Aorta (tissue), 5 donors: ENCODE measurements at regions not wholly inside any gene's neighbourhood (a gene's known extent, or its start where the extent isn't known, plus 50 kb on each side); places are given as distances from the start of the nearest gene placed in this dataset.

Experiments used
- ATAC-seq: fragments of 200-7000 bp; cut with Tn5 transposase; one replicate; pipeline ENCODE4 v1.9.1; 2022; ENCODE audit warnings: moderate library complexity; ENCODE audit not compliant: low FRiP score
- DNase-seq, 2 donors: peaks; one replicate each; pipeline ENCODE4 v3.0.0-alpha.2; 2020
- H3K27ac ChIP-seq, 2 donors: one replicate each; pipeline ENCODE4 v1.5.1; 2013; ENCODE audit warnings: low read length in 2 of 2, mild to moderate bottlenecking in 2 of 2, moderate library complexity in 2 of 2, control low read depth in 1 of 2, inconsistent platforms in 1 of 2, low read depth in 1 of 2
- H3K27me3 ChIP-seq, 2 donors: one replicate each; pipeline ENCODE4 v1.6.1; 2013; ENCODE audit warnings: control low read depth in 1 of 2, low read length in 1 of 2, mild to moderate bottlenecking in 1 of 2, moderate library complexity in 1 of 2; ENCODE audit not compliant: insufficient read depth in 2 of 2, control insufficient read depth in 1 of 2
- H3K36me3 ChIP-seq, 2 donors: one replicate each; pipeline ENCODE4 v1.6.1; 2013; ENCODE audit warnings: control low read depth in 1 of 2, low read length in 1 of 2, mild to moderate bottlenecking in 1 of 2; ENCODE audit not compliant: insufficient read depth in 2 of 2, control insufficient read depth in 1 of 2
- H3K4me1 ChIP-seq, 2 donors: one replicate each; pipeline ENCODE4 v1.6.1; 2013; ENCODE audit warnings: low read length in 2 of 2, control low read depth in 1 of 2, mild to moderate bottlenecking in 1 of 2, moderate library complexity in 1 of 2; ENCODE audit not compliant: insufficient read depth in 2 of 2, control insufficient read depth in 1 of 2
- H3K4me3 ChIP-seq, 2 donors: one replicate each; pipeline ENCODE4 v1.5.1; 2013; ENCODE audit warnings: low read length in 2 of 2, control low read depth in 1 of 2, mild to moderate bottlenecking in 1 of 2
- H3K9me3 ChIP-seq: one replicate; pipeline ENCODE4 v1.6.1; 2013; ENCODE audit warnings: mild to moderate bottlenecking, low read length; ENCODE audit not compliant: control insufficient read depth
- WGBS, 2 donors: extraction: QIAGEN DNeasy Blood & Tissue Kit; methylation state at CpG; one replicate each; pipeline ENCODE4 v1.1.7; 2013; 5-methylcytosine and 5-hydroxymethylcytosine counted together
- intact Hi-C, 2 donors: fragments of 100-400 bp; cut with DNase I; formaldehyde crosslinking; loops; one replicate each; pipeline versions ENCODE4 v1.14.2 to v1.15.0; 2022
- donor health status: healthy with polysubstance abuse.
- donor health status: Bipolar disorder and iron deficiency.
- donor health status: DM: no; HTN: no; CAD: no.
- donor health status: DM: no; HTN: no; CAD: no.
- donor health status: DM: yes; HTN: yes; CAD: no.

- Histone ChIP-seq H3K36me3 (no peaks in the 10 kb centered on the region), H3K27ac (no peak overlapping the region), H3K4me3 (no peak overlapping the region), H3K27me3 (no peaks in the 10 kb centered on the region), H3K4me1 (no peaks in the 10 kb centered on the region), H3K9me3 (no peaks in the 10 kb centered on the region)
- intact Hi-C loops, result no loop called here
- 97 to 98% methylated on average over 1 of the region's 1 CpG for WGBS, 2 donors
- ATAC-seq, result no peak
- DNase-seq, result no peak
Measured at GRCh38 chr4:134364928-134365327, 163.3 kb upstream of the PABPC4L start.

DNA sequence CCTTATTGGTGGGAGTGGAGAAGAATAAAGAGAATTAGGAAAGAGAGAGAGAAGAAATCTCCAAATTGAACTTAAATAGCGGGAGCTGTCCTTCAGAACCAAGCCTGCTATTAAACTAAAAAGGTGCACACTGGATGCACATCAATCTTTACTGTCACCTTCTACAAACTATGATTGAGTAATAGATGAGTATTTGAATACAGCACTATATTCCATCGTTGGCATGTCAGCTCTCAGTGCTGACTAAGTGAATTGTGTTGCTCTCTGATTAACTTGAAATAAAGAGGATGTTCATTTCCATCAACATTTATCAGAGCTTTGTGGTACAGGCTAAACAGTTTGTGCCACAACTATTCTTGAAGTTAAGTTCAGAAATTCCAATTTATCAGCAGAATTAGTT, 143.7 kb upstream of the PABPC4L start:
- no peaks in the 10 kb centered on the region for H3K4me1 ChIP-seq
- DNase-seq, result no peak
- no peak overlapping the region for H3K4me3 ChIP-seq
- H3K9me3 ChIP-seq, result no peaks in the 10 kb centered on the region
- 64 to 72% methylated on average over 2 of the region's 2 CpGs for WGBS, 2 donors
- H3K36me3 ChIP-seq, result no peaks in the 10 kb centered on the region
- H3K27me3 ChIP-seq, result no peaks in the 10 kb centered on the region
- no peak for ATAC-seq
- intact Hi-C loops, result no loop called here
- no peak overlapping the region for H3K27ac ChIP-seq

- DNase-seq (no peak), ATAC-seq (no peak)
- H3K9me3 ChIP-seq, result no peaks in the 10 kb centered on the region
- H3K36me3 ChIP-seq, result no peaks in the 10 kb centered on the region
- no peak overlapping the region for H3K4me3 ChIP-seq
- WGBS, 2 donors, result 90 to 93% methylated on average over 4 to 5 of the region's 5 CpGs
- intact Hi-C loops, result no loop called here
- H3K27ac ChIP-seq, result no peak overlapping the region
- H3K4me1 ChIP-seq, result no peaks in the 10 kb centered on the region
- H3K27me3 ChIP-seq, result no peaks in the 10 kb centered on the region
Measured at GRCh38 chr4:134343656-134344055, 142.1 kb upstream of the PABPC4L start.

GRCh38 chr4:134343081-134343480, 141.5 kb upstream of the PABPC4L start:
- Histone ChIP-seq H3K36me3 (no peaks in the 10 kb centered on the region), H3K4me1 (no peaks in the 10 kb centered on the region), H3K9me3 (no peaks in the 10 kb centered on the region), H3K27ac (no peak overlapping the region), H3K27me3 (no peaks in the 10 kb centered on the region), H3K4me3 (no peak overlapping the region)
- no peak for ATAC-seq
- no peak for DNase-seq
- WGBS, 2 donors, result 32 to 52% methylated on average over 2 of the region's 2 CpGs
- intact Hi-C loops, result no loop called here

GRCh38 chr4:134337574-134337973, 136.0 kb upstream of the PABPC4L start:
- Histone ChIP-seq H3K36me3 (no peaks in the 10 kb centered on the region), H3K9me3 (no peaks in the 10 kb centered on the region), H3K4me3 (no peak overlapping the region), H3K27ac (no peak overlapping the region), H3K4me1 (peaks cover 0 to 1% of the 10 kb centered on the region in 2 donors), H3K27me3 (no peaks in the 10 kb centered on the region)
- no peak for DNase-seq
- 0 to 4% methylated on average over 1 of the region's 1 CpG for WGBS, 2 donors
- ATAC-seq, result no peak
- intact Hi-C loops, result no loop called here

- H3K27me3 ChIP-seq, result no peaks in the 10 kb centered on the region
- H3K36me3 ChIP-seq, result no peaks in the 10 kb centered on the region
- intact Hi-C loops, result no loop called here
- no peak for DNase-seq
- H3K27ac ChIP-seq, result no peak overlapping the region
- no peak overlapping the region for H3K4me3 ChIP-seq
- WGBS, 2 donors, result 92 to 94% methylated on average over 9 of the region's 9 CpGs
- no peaks in the 10 kb centered on the region for H3K4me1 ChIP-seq
- H3K9me3 ChIP-seq, result no peaks in the 10 kb centered on the region
- no peak for ATAC-seq
Measured at GRCh38 chr4:134328741-134329140, 127.2 kb upstream of the PABPC4L start.

DNA sequence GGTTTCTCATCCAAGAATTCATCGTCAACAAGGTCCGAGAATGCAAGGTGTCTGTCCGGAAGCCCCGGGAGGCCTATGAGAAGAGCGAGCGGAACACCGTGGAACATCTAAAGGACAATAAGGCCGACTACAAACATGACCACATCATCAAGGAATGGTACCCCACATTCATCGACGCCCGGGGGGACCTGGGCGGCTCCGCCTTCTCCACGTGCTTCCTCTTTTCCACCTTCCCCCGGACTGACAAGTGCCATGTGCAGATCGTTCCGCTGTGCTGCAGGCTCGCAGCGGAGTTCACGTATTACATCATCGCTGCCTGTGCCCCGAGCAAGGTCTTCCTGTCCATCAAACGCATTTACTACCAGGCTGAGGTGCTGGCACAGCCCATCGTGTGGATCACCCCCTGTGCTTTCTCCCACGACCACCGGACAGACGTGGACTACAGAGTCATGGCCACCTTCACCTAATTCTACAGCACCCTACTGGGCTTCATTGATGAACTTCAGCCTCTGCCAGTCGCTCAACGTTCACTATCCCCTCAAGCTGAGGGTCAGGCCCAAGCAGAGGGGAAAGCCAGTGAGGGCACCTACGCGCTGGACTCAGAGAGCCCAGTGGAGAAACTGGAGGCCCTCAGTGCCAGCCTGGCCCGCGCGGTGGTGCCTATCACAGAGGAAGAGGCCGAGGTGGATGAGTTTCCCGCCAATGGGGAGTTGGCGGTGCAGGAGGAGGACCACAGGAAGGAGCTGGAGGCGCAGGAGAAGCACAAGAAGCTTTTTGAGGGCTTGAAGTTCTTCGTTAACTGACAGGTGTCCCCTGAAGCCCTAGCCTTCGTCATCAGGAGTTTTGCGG, 125.9 kb upstream of the PABPC4L start:
- H3K36me3 ChIP-seq, result no peaks in the 10 kb centered on the region
- H3K4me3 ChIP-seq, result no peak overlapping the region
- H3K27me3 ChIP-seq, result no peaks in the 10 kb centered on the region
- no peaks in the 10 kb centered on the region for H3K4me1 ChIP-seq
- H3K9me3 ChIP-seq, result no peaks in the 10 kb centered on the region
- intact Hi-C loops, result no loop called here
- no peak for DNase-seq
- H3K27ac ChIP-seq, result no peak overlapping the region
- ATAC-seq, result no peak
- WGBS, 2 donors, result 95 to 96% methylated on average over 40 to 41 of the region's 41 CpGs

- Histone ChIP-seq H3K4me3 (no peak overlapping the region), H3K27ac (no peak overlapping the region), H3K9me3 (no peaks in the 10 kb centered on the region), H3K4me1 (no peaks in the 10 kb centered on the region), H3K36me3 (no peaks in the 10 kb centered on the region), H3K27me3 (no peaks in the 10 kb centered on the region)
- no peak for ATAC-seq
- WGBS, 2 donors, result 96 to 97% methylated on average over 16 of the region's 16 CpGs
- intact Hi-C loops, result no loop called here
- DNase-seq, result no peak
Measured at GRCh38 chr4:134326866-134327265, 125.3 kb upstream of the PABPC4L start.

- Histone ChIP-seq H3K4me3 (no peak overlapping the region), H3K27me3 (no peaks in the 10 kb centered on the region), H3K4me1 (no peaks in the 10 kb centered on the region), H3K36me3 (no peaks in the 10 kb centered on the region), H3K27ac (no peak overlapping the region), H3K9me3 (no peaks in the 10 kb centered on the region)
- no peak for DNase-seq
- no peak for ATAC-seq
- intact Hi-C loops, result no loop called here
- 46 to 55% methylated on average over 1 of the region's 1 CpG for WGBS, 2 donors
Measured at GRCh38 chr4:134324179-134324578, 122.6 kb upstream of the PABPC4L start.
